Gastrocnemius medialis (tissue), 4 donors: ENCODE measurements at regions not wholly inside any gene's neighbourhood (a gene's known extent, or its start where the extent isn't known, plus 50 kb on each side); places are given as distances from the start of the nearest gene placed in this dataset.

Experiments used
- ATAC-seq, 2 donors: fragments of 150-250 bp; one replicate each; pipeline ENCODE4 v1.9.1; 2016
- DNase-seq, 2 donors: peaks; one replicate each; pipeline ENCODE4 v3.0.0-alpha.2; 2019
- H3K27ac ChIP-seq, 4 donors: fragments of 200-600 bp; sonication (generic); 1 replicate in 1 of 4; 2 replicates in 3 of 4; pipeline ENCODE4 v1.5.1; 2016 to 2018; ENCODE audit warnings: mild to moderate bottlenecking in 2 of 4, moderate library complexity in 1 of 4
- H3K27me3 ChIP-seq, 3 donors: fragments of 200-600 bp; sonication (generic) in 2 of 3; 1 replicate in 1 of 3; 2 replicates in 2 of 3; pipeline versions ENCODE4 v1.5.1 to v1.6.0; 2016 to 2019; ENCODE audit warnings: mild to moderate bottlenecking in 1 of 3, moderate library complexity in 1 of 3
- H3K36me3 ChIP-seq, 2 donors: fragments of 200-600 bp; sonication (generic) in 1 of 2; one replicate each; pipeline ENCODE4 v1.5.1; 2017 to 2018
- H3K4me1 ChIP-seq, 2 donors: fragments of 200-600 bp; sonication (generic) in 1 of 2; one replicate each; pipeline ENCODE4 v1.5.1; 2016 to 2017; ENCODE audit warnings: mild to moderate bottlenecking in 2 of 2
- H3K4me3 ChIP-seq, 4 donors: fragments of 200-600 bp; sonication (generic) in 3 of 4; 1 replicate in 1 of 4; 2 replicates in 3 of 4; pipeline ENCODE4 v1.5.1; 2016 to 2019; ENCODE audit warnings: mild to moderate bottlenecking in 2 of 4
- H3K9me3 ChIP-seq, 3 donors: fragments of 200-600 bp; sonication (generic) in 2 of 3; 1 replicate in 1 of 3; 2 replicates in 2 of 3; pipeline ENCODE4 v1.5.1; 2016 to 2019
- POLR2A ChIP-seq, 2 donors: fragments of 450-650 bp; IDR thresholded peaks; one replicate each; pipeline ENCODE4 v1.6.1; 2017; ENCODE audit warnings: antibody characterized with exemption in 2 of 2, mild to moderate bottlenecking in 2 of 2, moderate library complexity in 2 of 2
- in situ Hi-C, 4 donors: fragments of 200-750 bp; cut with MboI; loops; one replicate each; pipeline versions ENCODE4 v1.15.0 to v1.8.0; 2017; ENCODE audit warnings: low sequenced_read_pairs in 4 of 4
- intact Hi-C: fragments of 100-400 bp; cut with DNase I; formaldehyde crosslinking; loops from one replicate; pipeline ENCODE4 v1.15.1; 2023; ENCODE audit warnings: low total_unique reads
- TF ChIP-seq, protein P1 (sequence below), 5 experiments: fragments of 450-650 bp in 3 of 5; fragments of 200-600 bp in 2 of 5; sonication (generic) in 2 of 5; IDR thresholded peaks in 4 of 5; conservative IDR thresholded peaks in 1 of 5; 1 replicate in 4 of 5; 2 replicates in 1 of 5; pipeline ENCODE4 v1.5.1; 2016 to 2019; ENCODE audit warnings: antibody characterized with exemption in 5 of 5, mild to moderate bottlenecking in 3 of 5, moderate library complexity in 3 of 5

DNA sequence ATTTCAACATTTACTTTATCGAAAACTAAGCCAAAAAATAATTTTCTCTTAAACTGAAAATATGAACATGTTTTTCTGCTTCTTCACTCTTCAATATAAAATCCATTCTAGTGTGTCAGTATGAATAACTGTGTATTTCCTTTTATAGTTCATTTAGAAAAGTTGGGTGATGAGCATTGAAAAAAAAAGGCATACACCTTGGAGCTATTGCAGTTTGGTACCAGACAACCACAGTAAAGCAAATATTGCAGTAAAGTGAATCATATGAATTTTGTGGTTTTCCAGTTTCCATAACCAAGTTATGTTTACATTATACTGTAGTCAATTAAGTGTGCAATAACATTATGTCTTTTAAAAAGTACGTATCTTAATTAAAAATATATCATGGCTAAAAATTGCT is 195.0 kb upstream of the FOXG1 start:
- H3K9me3 ChIP-seq = no peaks in the 10 kb centered on the region
- intact Hi-C loops = no loop called here
- DNase-seq (no peak), ATAC-seq (no peak)
- TF ChIP-seq, protein P1, sequence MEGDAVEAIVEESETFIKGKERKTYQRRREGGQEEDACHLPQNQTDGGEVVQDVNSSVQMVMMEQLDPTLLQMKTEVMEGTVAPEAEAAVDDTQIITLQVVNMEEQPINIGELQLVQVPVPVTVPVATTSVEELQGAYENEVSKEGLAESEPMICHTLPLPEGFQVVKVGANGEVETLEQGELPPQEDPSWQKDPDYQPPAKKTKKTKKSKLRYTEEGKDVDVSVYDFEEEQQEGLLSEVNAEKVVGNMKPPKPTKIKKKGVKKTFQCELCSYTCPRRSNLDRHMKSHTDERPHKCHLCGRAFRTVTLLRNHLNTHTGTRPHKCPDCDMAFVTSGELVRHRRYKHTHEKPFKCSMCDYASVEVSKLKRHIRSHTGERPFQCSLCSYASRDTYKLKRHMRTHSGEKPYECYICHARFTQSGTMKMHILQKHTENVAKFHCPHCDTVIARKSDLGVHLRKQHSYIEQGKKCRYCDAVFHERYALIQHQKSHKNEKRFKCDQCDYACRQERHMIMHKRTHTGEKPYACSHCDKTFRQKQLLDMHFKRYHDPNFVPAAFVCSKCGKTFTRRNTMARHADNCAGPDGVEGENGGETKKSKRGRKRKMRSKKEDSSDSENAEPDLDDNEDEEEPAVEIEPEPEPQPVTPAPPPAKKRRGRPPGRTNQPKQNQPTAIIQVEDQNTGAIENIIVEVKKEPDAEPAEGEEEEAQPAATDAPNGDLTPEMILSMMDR (IDR thresholded peaks at IDR 0.05 in 4 of 5, conservative IDR thresholded peaks at IDR 0.05 in 1 of 5) = no peak
- no peak overlapping the region for H3K27ac ChIP-seq
- H3K27me3 ChIP-seq = no peaks in the 10 kb centered on the region
- in situ Hi-C loops = no loop called here
- H3K4me3 ChIP-seq = no peak overlapping the region
- no peaks in the 10 kb centered on the region for H3K36me3 ChIP-seq
- H3K4me1 ChIP-seq = no peaks in the 10 kb centered on the region

- no peak overlapping the region for H3K27ac ChIP-seq
- H3K27me3 ChIP-seq = no peaks in the 10 kb centered on the region
- DNase-seq (no peak), ATAC-seq (no peak)
- intact Hi-C loops = no loop called here
- H3K9me3 ChIP-seq = no peaks in the 10 kb centered on the region
- TF ChIP-seq POLR2A (IDR thresholded peaks at IDR 0.05) = no peak
- TF ChIP-seq, protein P1 (IDR thresholded peaks at IDR 0.05 in 4 of 5, conservative IDR thresholded peaks at IDR 0.05 in 1 of 5) = no peak
- no peak overlapping the region for H3K4me3 ChIP-seq
- in situ Hi-C loops = no loop called here
- no peaks in the 10 kb centered on the region for H3K36me3 ChIP-seq
- no peaks in the 10 kb centered on the region for H3K4me1 ChIP-seq
These were observed 190.1 kb upstream of the FOXG1 start for GRCh38 chr14:28576523-28576922.

DNA sequence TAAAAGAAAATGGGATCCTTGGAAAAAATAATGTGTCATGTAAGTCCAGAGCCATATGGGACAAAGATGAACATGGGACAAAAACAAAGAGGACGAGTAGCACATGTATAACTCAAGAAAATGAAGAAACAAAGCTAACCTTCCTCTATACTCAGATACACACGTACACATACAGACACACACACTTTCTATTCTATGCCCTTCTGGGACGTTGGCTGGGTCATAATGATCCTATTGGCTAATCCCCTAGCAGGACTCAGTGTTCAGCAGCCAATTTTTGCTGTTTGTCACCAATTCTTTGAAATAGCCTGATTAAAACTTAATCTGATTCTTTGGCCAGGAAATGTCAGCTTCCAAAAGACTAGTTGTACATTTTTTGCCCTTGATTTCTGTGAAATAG is 189.4 kb upstream of the FOXG1 start:
- no peak for DNase-seq
- no peaks in the 10 kb centered on the region for H3K4me1 ChIP-seq
- no peak overlapping the region for H3K27ac ChIP-seq
- in situ Hi-C loops (no loop called here), intact Hi-C loops (no loop called here)
- H3K36me3 ChIP-seq = no peaks in the 10 kb centered on the region
- no peak for TF ChIP-seq POLR2A (IDR thresholded peaks at IDR 0.05)
- TF ChIP-seq, protein P1 (IDR thresholded peaks at IDR 0.05 in 4 of 5, conservative IDR thresholded peaks at IDR 0.05 in 1 of 5) = no peak
- H3K9me3 ChIP-seq = no peaks in the 10 kb centered on the region
- no peak for ATAC-seq
- H3K4me3 ChIP-seq = no peak overlapping the region
- H3K27me3 ChIP-seq = no peaks in the 10 kb centered on the region

- H3K36me3 ChIP-seq = no peaks in the 10 kb centered on the region
- DNase-seq (no peak), ATAC-seq (no peak)
- H3K4me1 ChIP-seq = no peaks in the 10 kb centered on the region
- TF ChIP-seq, protein P1 (IDR thresholded peaks at IDR 0.05 in 4 of 5, conservative IDR thresholded peaks at IDR 0.05 in 1 of 5) = no peak
- TF ChIP-seq POLR2A (IDR thresholded peaks at IDR 0.05) = no peak
- no peak overlapping the region for H3K4me3 ChIP-seq
- H3K27me3 ChIP-seq = no peaks in the 10 kb centered on the region
- H3K9me3 ChIP-seq = no peaks in the 10 kb centered on the region
- H3K27ac ChIP-seq = no peak overlapping the region
- in situ Hi-C loops = no loop called here
- intact Hi-C loops = no loop called here
These were observed 188.9 kb upstream of the FOXG1 start for GRCh38 chr14:28577711-28578131.

DNA sequence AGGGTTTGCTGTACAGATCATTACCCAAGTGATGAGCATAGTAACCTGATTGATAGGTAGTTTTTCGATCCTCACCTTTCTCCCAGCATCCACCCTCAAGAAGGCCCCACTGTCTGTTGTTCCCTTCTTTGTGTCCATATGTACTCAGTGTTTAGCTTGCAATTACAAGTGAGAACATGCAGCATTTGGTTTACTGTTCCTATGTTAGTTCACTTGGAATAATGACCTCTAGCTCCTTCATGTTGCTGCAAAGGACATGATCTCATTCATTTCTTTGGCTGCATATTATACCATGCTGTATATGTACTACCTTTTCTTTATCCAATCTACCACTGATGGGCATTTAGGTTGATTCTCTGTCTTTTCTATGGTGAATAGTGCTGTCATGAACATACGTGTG is 181.6 kb upstream of the FOXG1 start:
- Histone ChIP-seq H3K27me3 (no peaks in the 10 kb centered on the region), H3K4me1 (no peaks in the 10 kb centered on the region), H3K4me3 (no peak overlapping the region), H3K9me3 (no peaks in the 10 kb centered on the region), H3K27ac (no peak overlapping the region), H3K36me3 (no peaks in the 10 kb centered on the region)
- ATAC-seq (no peak), DNase-seq (no peak)
- intact Hi-C loops (no loop called here), in situ Hi-C loops (no loop called here)
- no peak for TF ChIP-seq POLR2A (IDR thresholded peaks at IDR 0.05)
- TF ChIP-seq, protein P1 (IDR thresholded peaks at IDR 0.05 in 4 of 5, conservative IDR thresholded peaks at IDR 0.05 in 1 of 5) = no peak
